Epidermal melanocyte (primary cell): ENCODE measurements at regions not wholly inside any gene's neighbourhood (a gene's known extent, or its start where the extent isn't known, plus 50 kb on each side); places are given as distances from the start of the nearest gene placed in this dataset.

Source experiments
- DNase-seq: peaks from one replicate; pipeline ENCODE4 v3.0.0; 2011; ENCODE audit warnings: low spot score; ENCODE audit not compliant: insufficient read length

- no peak for DNase-seq
Observed at GRCh38 chr10:118181021-118181420, 134.3 kb upstream of the RAB11FIP2 start.

GRCh38 chr10:118175148-118175547 lies 128.4 kb upstream of the RAB11FIP2 start:
- DNase-seq = no peak

DNA sequence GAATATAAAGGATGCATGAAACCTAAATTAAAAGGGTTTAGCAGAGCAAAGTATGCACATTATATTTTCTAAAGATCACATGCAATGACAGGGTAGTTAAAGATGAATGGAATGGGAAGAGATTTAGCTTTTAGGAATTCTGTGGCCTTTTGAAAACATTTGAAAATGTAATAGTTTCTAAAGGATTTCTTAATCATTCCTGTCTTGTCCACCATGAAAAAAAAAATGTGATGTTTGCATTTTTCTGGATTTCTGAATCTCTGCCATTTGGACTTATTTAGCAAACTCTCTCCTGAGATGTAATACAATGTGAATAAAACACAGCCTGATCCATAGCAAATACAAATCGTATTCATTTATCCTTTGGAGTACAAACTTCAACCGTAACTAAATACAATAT lies 126.6 kb upstream of the RAB11FIP2 start:
- DNase-seq = no peak

DNA sequence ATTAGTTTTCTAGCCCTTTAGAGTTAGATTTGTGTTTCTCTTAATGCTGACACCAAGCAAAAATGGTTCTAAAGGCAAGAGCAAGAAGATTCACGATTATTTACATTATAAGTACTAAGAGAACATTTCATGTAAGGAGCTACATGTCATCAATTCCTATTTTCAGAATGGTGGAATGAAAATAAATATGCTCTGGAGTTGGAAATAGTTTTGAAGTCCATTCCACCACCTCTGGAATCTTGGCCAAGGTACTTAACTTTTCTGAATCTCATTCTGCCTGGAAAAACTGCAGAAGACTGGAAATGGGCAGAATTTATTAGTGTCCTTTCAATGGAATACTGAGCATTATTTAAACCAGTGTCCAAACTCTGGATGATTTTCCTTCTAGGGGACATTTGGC lies 125.1 kb upstream of the RAB11FIP2 start:
- DNase-seq = no peak

GRCh38 chr10:118167056-118167700 lies 120.4 kb upstream of the RAB11FIP2 start:
- no peak for DNase-seq

- no peak for DNase-seq
Observed at GRCh38 chr10:118163217-118163616, 116.5 kb upstream of the RAB11FIP2 start.

- DNase-seq = no peak
Observed at GRCh38 chr10:118161461-118162246, 114.9 kb upstream of the RAB11FIP2 start.

DNA sequence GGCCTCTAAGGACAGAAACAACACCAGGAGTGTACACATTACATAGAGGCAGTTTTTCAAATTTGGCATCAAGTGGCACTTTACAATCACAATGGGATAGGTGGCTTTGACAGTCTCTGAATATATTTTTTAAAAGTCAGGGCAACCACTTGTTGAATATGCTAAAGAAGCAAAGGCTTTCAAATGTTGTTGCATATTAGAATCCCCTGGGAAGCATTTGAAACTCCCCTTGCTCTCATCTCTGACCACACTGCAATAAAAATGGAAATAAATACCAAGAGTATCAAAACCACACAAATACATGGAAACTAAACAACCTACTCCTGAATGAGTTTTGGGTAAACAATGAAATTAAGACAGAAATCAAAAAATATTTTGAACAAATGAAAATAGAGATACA lies 106.5 kb upstream of the RAB11FIP2 start:
- DNase-seq = no peak

DNA sequence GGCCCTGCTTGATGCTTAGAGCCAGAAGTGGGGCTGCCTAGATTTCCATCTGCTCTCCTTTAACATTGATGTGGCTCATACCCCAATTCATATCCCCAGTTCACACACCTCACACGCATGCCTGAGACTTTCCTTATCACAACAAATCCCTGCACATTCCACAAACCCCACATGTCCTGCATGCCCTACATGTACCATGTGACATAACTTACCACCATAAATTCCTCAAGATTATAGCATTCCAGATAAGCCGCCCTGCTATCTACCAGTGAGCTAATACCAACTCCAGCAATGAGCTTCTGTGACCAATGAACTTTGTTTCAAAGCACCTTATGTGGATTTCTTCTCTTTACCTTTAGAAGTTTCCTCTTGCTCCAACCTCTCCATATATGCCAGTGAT lies 104.7 kb upstream of the RAB11FIP2 start:
- no peak for DNase-seq

- DNase-seq = no peak
Observed at GRCh38 chr10:118148247-118148646, 101.5 kb upstream of the RAB11FIP2 start.

DNA sequence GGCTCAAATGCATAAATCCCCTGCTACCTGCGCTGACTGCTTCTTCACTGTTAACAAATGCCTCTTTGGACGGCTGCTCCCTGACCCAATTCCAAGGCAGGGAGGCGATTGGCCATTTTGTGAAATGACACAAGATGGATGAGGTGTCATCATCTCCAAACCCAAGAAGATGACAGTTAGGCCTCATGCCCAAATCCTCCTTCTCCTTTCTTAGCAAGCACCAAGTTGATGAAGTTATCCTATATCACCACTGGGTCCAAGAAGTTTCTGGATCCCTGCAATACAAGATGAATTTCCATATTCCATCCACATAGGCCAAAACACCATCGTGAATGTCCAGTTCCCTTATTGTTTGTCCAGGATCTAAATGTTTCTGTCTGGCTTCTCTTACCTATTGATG lies 98.5 kb upstream of the RAB11FIP2 start:
- DNase-seq = no peak

- DNase-seq = no peak
Observed at GRCh38 chr10:118141471-118141870, 94.7 kb upstream of the RAB11FIP2 start.

DNA sequence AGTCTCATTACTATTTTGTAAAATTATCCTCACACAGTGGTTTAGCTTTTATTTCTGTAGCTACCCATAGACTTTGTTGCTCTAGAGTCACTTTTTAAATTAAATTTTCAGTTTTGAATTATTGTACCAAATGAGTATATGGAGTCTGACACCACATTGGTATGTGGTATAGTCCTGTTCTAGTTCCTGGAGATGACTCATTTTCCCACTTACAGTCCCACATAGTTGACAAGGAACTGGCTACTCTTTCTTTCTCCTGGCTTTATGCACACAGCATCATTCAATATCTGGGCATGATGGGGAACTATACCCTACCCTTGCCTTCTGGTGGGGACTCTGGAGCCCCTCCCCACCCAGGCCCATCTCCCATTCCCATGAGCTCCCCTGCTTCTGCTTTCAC lies 92.6 kb upstream of the RAB11FIP2 start:
- DNase-seq = no peak

- no peak for DNase-seq
Observed at GRCh38 chr10:118128675-118129074, 81.9 kb upstream of the RAB11FIP2 start.

- no peak for DNase-seq
Observed at GRCh38 chr10:118118716-118119115, 72.0 kb upstream of the RAB11FIP2 start.

- no peak for DNase-seq
Observed at GRCh38 chr10:118116715-118117449, 70.1 kb upstream of the RAB11FIP2 start.

- DNase-seq = no peak
Observed at GRCh38 chr10:118116362-118116714, 69.6 kb upstream of the RAB11FIP2 start.

DNA sequence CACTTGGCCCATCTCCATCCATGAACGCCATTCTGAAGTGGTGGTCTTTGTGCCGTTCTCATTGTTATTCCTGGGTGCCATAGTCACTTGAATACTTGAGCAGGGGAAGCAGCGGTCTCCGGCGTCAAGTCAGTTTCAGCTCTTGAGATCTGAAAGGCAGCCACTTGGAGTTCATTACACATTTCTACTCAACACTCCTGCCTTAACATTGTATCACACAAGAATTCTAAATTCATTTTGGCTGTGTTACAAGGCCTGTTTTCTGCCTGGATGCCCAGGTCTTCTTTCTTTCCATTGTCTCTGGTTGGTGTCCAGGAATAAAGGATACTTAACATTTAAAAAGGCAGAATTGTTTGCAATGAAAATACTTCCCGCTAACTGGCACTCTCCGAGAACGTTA lies 69.0 kb upstream of the RAB11FIP2 start:
- DNase-seq = no peak

DNA sequence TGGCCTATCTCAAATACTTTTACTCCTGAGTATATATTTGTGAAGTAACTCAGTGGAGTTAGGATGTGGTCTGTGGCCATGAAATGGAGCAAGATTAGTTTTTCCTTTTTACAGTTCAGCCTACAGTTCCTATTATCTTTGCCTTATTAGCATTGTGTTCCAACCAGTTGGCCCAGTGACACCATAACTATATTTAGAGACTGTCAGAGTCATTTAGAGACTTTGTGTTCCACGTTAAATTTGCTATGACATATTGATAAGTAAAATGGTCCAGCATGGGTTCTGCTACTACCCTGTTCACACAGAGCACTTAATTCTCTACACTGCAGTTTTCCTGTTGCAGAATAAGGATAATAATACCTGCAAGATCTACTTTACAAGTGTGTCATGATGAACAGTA lies 68.3 kb upstream of the RAB11FIP2 start:
- no peak for DNase-seq

- no peak for DNase-seq
Observed at GRCh38 chr10:118112543-118113125, 65.9 kb upstream of the RAB11FIP2 start.

DNA sequence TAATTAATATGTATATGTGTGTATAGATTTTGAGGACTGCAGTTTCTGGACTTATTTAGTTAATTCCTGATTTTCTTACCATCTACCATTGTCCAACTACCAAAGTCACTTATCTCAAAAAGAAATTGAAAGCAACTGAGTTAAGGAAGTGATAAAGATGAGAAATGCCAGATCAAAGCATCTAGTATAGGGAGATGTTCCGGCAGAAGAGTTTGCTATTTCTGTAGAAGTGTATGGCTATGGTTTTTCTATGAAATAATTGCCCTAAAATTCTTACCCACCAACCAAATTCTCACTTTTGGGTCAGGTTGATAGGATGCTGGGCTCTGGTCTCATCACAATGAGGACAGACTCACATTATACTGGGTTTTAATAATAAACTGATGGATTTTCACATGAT lies 64.0 kb upstream of the RAB11FIP2 start:
- no peak for DNase-seq
